Stimulated activated CD8-positive, alpha-beta memory T cell treated with anti-CD3 and anti-CD28 coated beads, Interleukin-15, amount 100 ng/mL, for 1 hour (primary cell): ENCODE measurements at regions not wholly inside any gene's neighbourhood (a gene's known extent, or its start where the extent isn't known, plus 50 kb on each side); places are given as distances from the start of the nearest gene placed in this dataset.

Experiments
- DNase-seq: peaks from one replicate; pipeline ENCODE4 v3.0.0-alpha.2; 2020; ENCODE audit warnings: low read depth

DNA sequence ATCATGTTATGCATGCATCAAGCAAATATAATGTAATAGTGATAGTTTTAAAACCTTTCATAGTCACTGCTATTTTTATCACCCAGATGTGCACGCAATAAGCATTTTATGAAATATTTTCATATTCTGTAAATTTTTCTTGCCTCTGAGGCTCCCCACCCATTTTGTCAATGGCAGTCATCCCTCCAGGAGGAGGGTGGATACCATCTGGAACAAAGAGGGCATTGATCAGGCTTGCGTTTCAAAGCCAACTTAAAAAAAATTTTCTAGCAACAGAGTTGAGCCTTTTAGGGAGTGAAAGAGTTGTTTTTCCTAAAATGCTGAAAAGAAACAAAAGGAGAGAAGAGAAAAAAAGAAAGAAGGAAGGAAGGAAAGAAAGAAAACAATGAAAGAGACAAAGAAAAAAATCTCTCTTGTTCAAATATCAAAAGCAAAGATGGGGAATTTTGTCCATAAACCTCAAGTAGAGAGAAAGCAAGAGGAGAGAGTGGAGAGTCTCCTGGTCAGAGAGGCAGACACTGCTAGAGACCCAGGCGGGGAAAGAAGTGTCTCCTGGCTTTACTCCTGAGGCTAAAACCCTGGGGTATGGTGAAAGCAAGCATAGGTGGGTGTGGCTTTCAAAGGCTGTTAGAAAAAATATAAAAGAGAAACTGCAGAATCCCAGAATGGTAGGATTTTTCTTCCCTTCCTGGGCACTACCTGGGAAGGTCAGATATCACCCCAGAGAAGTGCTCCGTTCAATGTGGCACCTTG is 63.6 kb upstream of the KLF12 start:
- DNase-seq, result no peak

DNA sequence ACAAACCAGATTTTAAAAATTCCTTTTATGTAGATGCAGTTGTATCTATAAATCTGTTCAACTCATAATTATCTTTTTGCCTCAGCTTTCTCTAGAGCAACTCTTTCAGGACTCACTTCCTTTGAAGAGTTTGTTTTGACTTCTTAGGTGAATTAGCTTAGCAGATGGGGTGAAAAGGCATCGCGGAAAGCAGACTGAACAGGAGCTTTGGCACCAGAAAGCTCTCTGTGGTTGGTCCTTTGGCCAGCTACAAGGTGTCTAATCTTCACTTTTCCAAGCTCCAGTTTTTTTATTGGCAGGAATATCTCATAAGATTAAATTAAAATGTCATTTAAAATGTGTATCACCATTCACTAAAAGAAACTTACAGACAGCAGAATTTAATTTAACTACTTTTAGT is 60.6 kb upstream of the KLF12 start:
- DNase-seq, result no peak

DNA sequence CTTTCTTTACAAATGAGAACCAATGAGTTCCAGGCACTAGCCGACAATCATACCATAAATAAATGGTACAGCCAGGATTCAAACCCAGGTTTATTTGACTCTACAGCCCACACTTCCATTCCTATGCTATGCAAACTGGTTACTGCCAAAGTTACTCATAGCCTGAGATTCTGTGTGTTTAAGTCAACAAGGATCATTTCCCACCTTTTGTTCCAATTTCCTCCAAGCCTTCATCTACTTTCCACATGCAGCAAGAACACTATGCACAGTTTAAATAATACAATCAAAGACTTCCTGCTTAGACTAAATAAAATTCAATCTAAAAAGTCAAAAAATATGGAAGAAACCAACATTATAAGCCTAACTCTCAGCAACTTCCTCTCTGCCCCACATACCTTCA is 59.2 kb upstream of the KLF12 start:
- no peak for DNase-seq

DNA sequence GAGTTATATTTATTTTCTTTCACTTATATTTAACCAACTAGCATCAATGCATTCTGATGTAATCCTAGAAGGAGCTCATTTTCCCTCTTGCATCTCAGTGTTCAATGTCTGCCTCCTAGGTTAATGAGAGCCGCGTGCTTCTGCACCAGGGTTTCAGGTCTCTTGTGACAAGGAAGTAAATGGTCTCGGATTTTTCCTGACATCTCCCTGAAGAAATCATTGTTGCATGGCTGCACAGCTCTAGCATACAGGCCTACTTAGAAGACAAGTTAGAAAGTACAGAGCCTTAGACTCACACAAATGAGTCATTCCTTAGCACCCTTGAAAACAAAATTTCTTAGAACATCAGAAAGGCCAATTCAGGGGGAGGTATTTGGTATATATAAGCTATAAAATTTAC is 57.2 kb upstream of the KLF12 start:
- DNase-seq, result no peak

DNA sequence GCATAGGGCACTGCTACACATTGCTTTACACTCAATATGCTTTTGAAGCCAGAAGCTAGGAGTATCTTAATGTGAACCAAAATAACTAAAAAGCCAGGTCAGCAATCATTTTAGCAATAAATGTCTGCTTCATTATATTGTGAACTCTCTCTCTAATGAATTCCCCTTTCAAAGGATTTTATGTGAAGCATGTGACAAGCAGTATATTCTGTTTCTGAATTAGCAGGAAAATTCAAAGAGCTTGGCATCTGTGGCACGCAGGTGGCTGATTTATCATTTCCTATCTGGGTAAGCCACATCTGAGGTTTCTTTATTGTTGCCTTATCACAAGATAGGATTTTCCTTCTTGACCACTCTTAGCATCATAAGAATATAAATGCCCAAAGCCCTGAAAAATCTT is 56.8 kb upstream of the KLF12 start:
- no peak for DNase-seq

DNA sequence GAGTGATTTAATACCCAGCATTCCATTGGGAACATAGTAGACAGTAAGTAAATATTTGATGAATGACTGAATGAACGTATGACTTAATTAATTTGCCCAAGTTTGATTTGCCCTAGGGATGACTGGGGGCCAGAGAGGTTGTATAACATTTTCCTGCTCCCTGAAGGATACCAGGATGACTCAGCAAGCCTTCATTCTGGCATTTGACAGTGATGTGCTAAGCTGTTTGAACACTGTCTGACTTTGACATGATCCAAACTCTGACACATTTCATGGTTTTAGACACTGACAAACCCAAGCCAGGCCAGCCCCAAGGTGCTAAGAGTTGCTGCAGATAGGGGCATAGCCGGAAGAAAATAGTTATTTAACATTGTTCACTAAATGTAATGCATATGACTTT is 53.4 kb upstream of the KLF12 start:
- DNase-seq, result no peak

DNA sequence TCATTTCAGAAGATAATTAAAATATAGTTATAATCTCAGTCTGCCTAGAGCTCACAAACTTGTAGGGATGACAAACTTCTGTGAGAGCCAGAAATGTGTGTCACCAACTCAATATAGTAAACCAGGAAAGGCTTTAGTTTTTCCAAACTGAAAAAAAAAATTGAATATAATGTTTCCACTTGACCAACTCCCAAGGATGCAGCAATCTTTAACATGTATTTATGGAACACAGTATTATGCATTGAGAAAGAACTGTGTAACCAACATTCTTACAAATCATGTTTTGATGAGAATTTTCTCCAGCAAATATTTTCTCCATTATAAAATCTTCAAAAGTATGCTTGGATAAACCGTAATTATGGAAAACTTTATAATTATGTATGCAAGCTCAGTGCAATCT is 50.1 kb upstream of the KLF12 start:
- no peak for DNase-seq
